NCI-H1092 treated with DMSO at 0.1 percent for 48 hours (cell line): ENCODE measurements at regions not wholly inside any gene's neighbourhood (a gene's known extent, or its start where the extent isn't known, plus 50 kb on each side); places are given as distances from the start of the nearest gene placed in this dataset.
"Not testable (repeated sequence)": the region's sequence is repeated elsewhere in the genome, so short reads cannot be mapped to it uniquely, and the experiment has no call there.

Experiments used
- DNase-seq: peaks from one replicate; lab custom pipeline; 2025; lab: John Stamatoyannopoulos, UW

- no peak for DNase-seq
Observed at GRCh38 chr18:68229351-68229750, 485.6 kb downstream of the TMX3 start.

DNA sequence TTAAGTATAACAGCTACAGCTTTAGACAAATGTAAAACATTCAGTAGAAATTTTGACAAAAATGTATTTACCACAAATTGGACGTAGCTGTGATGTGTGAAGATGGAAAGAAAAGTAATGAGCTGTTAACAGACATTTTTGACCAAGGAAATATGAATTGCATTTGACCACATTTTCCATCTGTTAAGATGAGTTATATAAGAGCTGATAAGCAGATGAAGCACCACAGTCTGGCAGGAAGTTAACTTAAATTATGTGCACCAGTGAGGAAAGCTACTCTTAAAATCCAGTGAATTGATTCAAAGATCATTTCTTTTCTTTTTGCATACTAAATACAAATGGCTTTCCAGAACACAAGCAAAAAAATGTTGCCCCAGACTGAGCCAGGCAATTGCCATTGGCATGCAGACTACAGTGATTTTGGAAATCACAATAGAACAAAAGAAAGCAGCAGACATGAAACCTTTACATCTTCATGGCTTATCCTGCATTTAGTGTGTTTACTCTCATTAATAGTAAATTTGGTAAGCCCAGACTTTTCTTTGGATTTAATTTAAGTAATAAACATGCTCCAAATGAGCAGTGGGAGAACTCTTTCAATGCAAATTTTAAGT, 493.7 kb downstream of the TMX3 start:
- DNase-seq: no peak

DNA sequence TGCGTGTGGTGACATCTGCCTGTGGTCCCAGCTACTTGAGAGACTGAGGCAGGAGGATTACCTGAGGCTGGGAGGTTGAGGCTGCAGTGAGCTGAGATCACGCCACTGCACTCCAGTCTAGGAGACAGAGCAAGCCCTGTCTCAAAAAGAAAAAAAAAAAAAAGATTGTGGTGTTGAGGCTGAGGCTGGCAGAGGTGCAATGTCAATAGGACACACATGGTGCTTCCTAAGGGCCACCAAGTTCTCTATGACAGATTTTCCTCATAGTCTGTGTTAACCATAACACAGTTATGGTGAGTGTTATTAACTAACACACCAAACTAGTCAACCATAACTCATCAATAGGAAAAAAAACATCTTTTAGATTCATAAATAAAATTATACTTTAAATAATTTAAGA, 494.4 kb downstream of the TMX3 start:
- no peak for DNase-seq

- DNase-seq: no peak
Observed at GRCh38 chr18:68219872-68220271, 495.0 kb downstream of the TMX3 start.

DNA sequence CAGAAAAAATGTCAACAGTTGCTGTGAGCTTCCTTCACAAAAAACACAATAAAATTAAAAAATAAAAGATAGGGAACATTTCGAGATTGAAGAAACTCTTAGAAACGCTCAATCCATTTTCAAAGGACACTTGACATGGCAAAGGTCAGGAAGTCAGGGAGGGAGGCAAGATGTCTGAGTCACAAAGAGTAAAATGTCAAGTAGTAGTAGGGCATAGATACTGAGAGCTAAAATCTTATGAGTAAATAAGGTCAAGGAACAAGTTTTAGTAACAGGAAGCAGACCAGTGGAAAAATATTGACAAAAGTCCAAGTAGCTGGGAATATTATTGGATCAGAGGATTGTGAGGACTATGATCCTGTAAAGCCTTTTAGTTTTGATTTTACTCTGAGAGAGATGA, 495.6 kb downstream of the TMX3 start:
- DNase-seq: no peak

GRCh38 chr18:68215931-68216330, 499.0 kb downstream of the TMX3 start:
- DNase-seq: no peak

- DNase-seq: no peak
Observed at GRCh38 chr18:68186039-68186438, 528.9 kb downstream of the TMX3 start.

DNA sequence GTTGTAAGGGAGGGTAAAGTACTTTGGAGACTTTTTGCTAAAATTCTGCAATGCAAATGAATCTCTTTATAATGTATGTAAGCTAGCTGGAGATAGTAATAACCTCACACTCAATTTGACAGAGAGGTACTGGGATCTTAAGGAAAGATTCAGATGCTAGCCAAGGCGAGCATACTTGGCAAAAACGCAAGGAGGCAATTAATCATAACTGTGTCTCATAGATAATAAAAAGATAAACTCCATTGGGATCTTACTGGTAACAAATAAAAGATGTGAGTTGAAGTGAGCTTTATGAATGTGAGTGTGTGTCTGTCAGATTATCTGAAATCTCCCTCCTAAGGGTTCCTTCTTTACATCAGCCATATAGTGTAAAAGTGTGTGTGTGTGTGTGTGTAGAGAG, 533.0 kb downstream of the TMX3 start:
- DNase-seq: no peak

GRCh38 chr18:68179811-68180210, 535.1 kb downstream of the TMX3 start:
- DNase-seq: no peak

- no peak for DNase-seq
Observed at GRCh38 chr18:68178921-68179320, 536.0 kb downstream of the TMX3 start.

DNA sequence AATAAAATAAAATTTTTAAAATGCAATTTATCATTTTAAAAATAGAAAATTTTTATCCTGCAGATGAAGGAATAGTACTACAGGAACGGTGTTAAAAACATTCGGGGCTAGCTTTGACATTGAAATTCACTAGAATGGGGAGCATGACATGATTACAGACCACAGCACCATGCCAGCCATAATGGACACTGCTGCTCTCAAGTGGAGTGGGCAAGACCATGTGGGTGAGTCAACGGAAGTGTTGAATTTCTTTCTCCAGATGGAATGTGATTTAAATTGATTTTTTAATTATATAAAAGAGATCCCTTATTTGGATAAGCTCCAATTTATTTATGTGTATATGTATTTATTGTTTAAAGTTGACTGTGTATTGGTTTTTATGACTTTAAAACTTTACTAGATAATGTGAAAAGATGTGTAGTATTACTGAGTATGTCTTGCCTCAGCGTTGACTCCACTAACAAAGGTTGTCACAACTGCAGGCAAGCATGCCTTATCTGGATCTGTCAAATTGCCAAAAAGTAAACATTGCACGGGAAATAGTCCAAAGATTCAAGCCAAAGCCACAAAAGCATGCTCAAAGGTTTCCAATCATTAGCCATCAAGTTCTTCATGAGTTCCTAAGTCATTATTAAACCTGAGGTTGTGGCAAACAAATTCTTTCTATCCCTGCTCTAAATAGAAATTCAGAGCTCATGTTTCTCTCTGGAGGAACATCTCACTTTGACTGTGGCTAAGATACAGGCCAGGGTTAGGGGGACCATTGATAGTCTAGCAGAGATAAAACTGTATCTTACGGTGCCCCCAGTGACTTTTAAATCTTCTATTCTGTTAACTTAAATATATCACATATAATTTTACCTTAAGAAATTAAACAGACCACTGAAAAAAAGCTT, 536.9 kb downstream of the TMX3 start:
- peak; percentile 48 for DNase-seq

- DNase-seq: no peak
Observed at GRCh38 chr18:68176901-68177300, 538.0 kb downstream of the TMX3 start.

DNA sequence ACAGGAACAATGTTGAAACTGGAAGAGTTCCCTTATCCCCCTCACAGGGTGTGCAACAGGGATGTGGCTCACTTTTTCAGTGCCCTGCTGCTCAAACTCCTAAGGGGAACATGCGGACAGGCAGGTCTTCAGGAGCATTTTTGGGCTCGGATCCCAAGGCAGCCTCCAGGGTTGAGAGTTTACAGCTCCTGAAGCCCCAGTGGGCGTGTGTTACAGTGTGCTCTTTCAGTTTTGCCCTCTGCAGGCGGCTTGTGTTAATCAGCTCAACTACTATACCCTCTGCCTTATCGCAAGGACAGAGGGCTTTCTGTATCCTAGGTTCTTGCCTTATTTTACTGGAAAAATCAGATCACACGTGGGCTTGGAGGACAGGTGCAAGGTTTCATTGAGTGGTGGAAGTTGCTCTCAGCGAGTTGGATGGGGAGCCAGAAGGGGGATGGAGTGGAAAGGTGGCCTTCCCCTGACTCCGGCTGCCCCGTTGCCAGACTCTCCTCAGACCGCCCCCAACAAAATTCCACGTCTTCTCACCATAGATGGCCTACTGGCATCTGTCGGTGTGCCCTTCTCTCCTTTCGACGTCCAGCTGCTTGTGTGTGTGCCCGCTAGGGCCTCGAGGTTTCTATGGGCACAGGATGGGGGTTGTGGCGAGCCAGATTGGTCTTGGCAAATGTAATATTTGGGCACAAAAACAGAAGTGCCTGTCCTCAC, 541.9 kb downstream of the TMX3 start:
- DNase-seq: no peak

DNA sequence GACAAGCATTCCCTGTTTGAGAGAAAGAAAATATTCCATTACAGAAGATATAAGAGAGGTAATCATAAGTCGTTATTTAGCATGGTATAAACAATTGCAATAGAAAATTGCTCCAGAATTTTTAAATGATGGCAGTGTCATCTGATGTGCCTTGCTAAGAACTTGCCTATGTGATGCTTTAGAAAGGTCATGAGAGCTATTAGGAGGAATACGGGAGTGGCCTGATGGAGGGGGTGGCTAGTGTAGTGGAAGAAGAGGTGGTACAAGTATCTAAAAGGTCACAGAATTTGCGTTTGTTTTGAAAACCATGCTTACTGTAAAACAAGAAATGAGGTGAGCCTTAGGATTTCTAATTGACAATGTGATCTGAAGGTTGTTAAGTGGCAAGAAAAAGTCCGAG, 550.0 kb downstream of the TMX3 start:
- DNase-seq: no peak

DNA sequence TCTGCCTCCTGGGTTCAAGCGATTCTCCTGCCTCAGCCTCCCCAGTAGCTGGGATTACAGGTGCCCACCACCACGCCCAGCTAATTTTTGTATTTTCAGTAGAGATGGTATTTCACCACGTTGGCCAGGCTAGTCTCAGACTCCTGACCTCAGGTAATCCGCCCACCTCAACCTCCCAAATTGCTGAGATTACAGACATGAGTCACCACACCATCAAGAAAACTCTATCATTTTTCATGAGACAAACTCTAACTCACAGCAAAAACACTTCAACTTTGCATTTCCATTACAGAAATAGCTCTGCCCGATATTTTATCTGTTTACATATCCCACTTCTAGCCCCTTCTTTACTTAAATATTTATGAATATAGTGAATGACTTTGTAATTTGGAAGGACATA, 561.1 kb downstream of the TMX3 start:
- DNase-seq: not testable (repeated sequence)

DNA sequence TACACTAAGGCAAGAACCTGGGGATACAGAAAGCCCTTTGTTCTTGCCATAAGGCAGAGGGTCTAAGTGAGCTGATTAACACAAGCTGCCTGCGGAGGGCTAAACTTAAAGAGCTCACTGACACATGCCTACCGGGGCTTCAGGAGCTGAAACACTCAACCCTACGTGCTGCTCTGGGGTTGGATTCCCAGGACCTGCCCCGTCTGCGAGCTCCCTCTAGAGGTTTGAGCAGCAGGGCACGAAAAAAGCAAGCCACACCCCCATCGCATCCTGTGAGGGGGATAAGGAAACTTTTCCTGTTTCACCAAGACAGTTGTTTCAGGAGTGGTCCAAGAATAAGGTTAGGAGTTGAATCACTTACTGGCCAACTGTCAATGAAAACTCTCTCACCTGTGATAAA, 562.1 kb downstream of the TMX3 start:
- DNase-seq: no peak

- no peak for DNase-seq
Observed at GRCh38 chr18:68150961-68151360, 563.9 kb downstream of the TMX3 start.

- no peak for DNase-seq
Observed at GRCh38 chr18:68148863-68149262, 566.0 kb downstream of the TMX3 start.

GRCh38 chr18:68147728-68148127, 567.2 kb downstream of the TMX3 start:
- DNase-seq: no peak

GRCh38 chr18:68121826-68122225, 593.1 kb downstream of the TMX3 start:
- no peak for DNase-seq

GRCh38 chr18:68121308-68121707, 593.6 kb downstream of the TMX3 start:
- DNase-seq: no peak

DNA sequence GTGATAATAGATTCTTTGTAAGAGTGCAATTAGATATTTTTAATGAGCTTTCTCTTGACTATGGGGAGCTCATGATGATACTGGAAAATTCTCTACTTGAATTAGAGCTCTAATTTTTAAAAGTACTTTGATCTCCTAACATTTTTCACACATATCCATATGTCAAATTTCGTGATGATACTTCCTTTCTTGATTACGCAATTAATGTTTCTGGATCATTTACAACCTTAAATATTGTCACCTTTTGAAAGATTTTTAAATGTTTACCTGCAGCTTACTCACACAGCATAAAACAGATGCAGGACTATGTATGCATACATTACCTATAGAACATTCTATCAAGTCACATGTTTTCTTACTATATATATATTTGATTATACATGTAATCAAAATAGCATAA, 598.5 kb upstream of the DSEL start:
- no peak for DNase-seq

DNA sequence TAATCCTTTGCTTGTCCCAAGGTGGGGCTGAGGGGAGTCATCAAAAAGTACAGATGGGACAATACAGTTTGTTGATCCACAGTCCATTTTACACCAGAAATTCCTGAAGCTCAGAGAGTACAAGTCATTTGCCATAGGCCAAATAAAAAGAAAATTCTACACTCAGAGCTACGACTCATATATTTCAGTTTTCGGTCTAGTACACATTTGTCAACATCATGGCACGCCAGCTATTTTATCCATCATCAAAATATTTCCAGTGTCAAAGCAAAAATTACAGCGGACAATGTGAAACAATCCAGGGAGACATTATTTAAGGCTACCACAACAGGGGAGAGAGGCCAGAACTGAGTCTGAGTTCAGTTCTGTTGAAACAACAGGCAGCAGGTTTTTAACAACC, 587.5 kb upstream of the DSEL start:
- DNase-seq: no peak
